A549 (cell line): ENCODE measurements at regions not wholly inside any gene's neighbourhood (a gene's known extent, or its start where the extent isn't known, plus 50 kb on each side); places are given as distances from the start of the nearest gene placed in this dataset.

Experiments
- ATAC-seq, 2 experiments: fragments of 200-7000 bp in 1 of 2; fragments of >200 bp in 1 of 2; cut with Nextera tagmentation in 1 of 2; cut with Tn5 transposase in 1 of 2; 3 replicates each; pipeline versions ENCODE4 v1.8.0 to v1.9.1; 2018 to 2020; ENCODE audit warnings: mild to moderate bottlenecking in 1 of 2, moderate library complexity in 1 of 2
- CTCF ChIA-PET: fragments of 300-600 bp; sonication (Branson Sonifier 250); formaldehyde crosslinking; extraction: SDS; loops from one replicate; lab custom pipeline; 2021; ENCODE audit warnings: antibody characterized with exemption, inconsistent platforms; lab: Yijun Ruan, JAX
- POLR2A ChIA-PET: fragments of 350-600 bp; formaldehyde crosslinking; extraction: SDS; loops from one replicate; lab custom pipeline; 2021; ENCODE audit warnings: antibody characterized with exemption, inconsistent platforms; lab: Yijun Ruan, JAX
- DNase-seq, 2 experiments: peaks; one replicate each; pipeline versions ENCODE4 v3.0.0 to v3.0.0-alpha.2; 2011 to 2016; ENCODE audit warnings: low read depth in 1 of 2, low spot score in 1 of 2
- FAIRE-seq: peaks from 2 replicates; lab custom pipeline; 2011; peaks lifted over from hg19 to GRCh38; lab: Jason Lieb, UNC
- H3K27ac ChIP-seq, 2 experiments: fragments of >200 bp; sonication (Bioruptor Twin); formaldehyde crosslinking; 3 replicates each; pipeline ENCODE4 v1.5.1; 2016 to 2017
- H3K4me1 ChIP-seq: fragments of >200 bp; sonication (Bioruptor Twin); formaldehyde crosslinking; 3 replicates; pipeline ENCODE4 v1.6.1; 2016
- H3K4me2 ChIP-seq: fragments of >200 bp; sonication (Bioruptor Twin); formaldehyde crosslinking; 3 replicates; pipeline ENCODE4 v1.6.1; 2016
- H3K4me3 ChIP-seq: fragments of >200 bp; sonication (Bioruptor Twin); formaldehyde crosslinking; 3 replicates; pipeline ENCODE4 v1.5.1; 2016
- H3K9me3 ChIP-seq: fragments of >200 bp; sonication (Bioruptor Twin); formaldehyde crosslinking; 3 replicates; pipeline ENCODE4 v1.6.1; 2016
- CBX8 ChIP-seq: fragments of 200-600 bp; sonication (generic); IDR thresholded peaks from 2 replicates; pipeline ENCODE4 v1.6.1; 2016
- EHF ChIP-seq: fragments of 250-450 bp; sonication (Bioruptor Pico); IDR thresholded peaks from 2 replicates; pipeline ENCODE4 v1.5.0; 2020; ENCODE audit warnings: mild to moderate bottlenecking
- FOSB ChIP-seq: fragments of 250-450 bp; sonication (Bioruptor Pico); IDR thresholded peaks from 2 replicates; pipeline ENCODE4 v1.5.0; 2020; ENCODE audit warnings: mild to moderate bottlenecking, moderate library complexity
- FOSL2 ChIP-seq, 2 experiments: fragments of 450-650 bp in 1 of 2; fragments of >200 bp in 1 of 2; sonication (Bioruptor Twin) in 1 of 2; formaldehyde crosslinking; IDR thresholded peaks; 2 replicates each; pipeline versions ENCODE4 v1.5.0 to v1.6.1; 2016 to 2020; ENCODE audit warnings: mild to moderate bottlenecking in 1 of 2, moderate library complexity in 1 of 2
- FOXS1 ChIP-seq: fragments of 250-450 bp; sonication (Bioruptor Pico); IDR thresholded peaks from 2 replicates; pipeline ENCODE4 v1.5.0; 2020; ENCODE audit warnings: mild to moderate bottlenecking, moderate library complexity
- GATA3 ChIP-seq: IDR thresholded peaks from 2 replicates; pipeline ENCODE4 v1.6.1; 2012; ENCODE audit warnings: borderline replicate concordance
- HEYL ChIP-seq: fragments of 250-450 bp; sonication (Bioruptor Pico); IDR thresholded peaks from 2 replicates; pipeline ENCODE4 v1.8.0; 2021; ENCODE audit warnings: mild to moderate bottlenecking, moderate library complexity
- HOXB13 ChIP-seq: fragments of 250-450 bp; sonication (Bioruptor Pico); IDR thresholded peaks from 2 replicates; pipeline ENCODE4 v1.5.0; 2020; ENCODE audit warnings: low read depth, mild to moderate bottlenecking, moderate library complexity
- HOXB5 ChIP-seq: fragments of 250-450 bp; sonication (Bioruptor Pico); IDR thresholded peaks from 2 replicates; pipeline ENCODE4 v1.5.0; 2020; ENCODE audit warnings: mild to moderate bottlenecking, moderate library complexity
- JUN ChIP-seq, 2 experiments: fragments of >200 bp; sonication (Bioruptor Twin); formaldehyde crosslinking; IDR thresholded peaks; 2 replicates in 1 of 2; 3 replicates in 1 of 2; pipeline ENCODE4 v1.6.1; 2016 to 2017
- JUNB ChIP-seq: fragments of >200 bp; sonication (Bioruptor Twin); formaldehyde crosslinking; IDR thresholded peaks from 2 replicates; pipeline ENCODE4 v1.6.1; 2016
- KDM1A ChIP-seq: fragments of 200-600 bp; sonication (generic); IDR thresholded peaks from 2 replicates; pipeline ENCODE4 v1.6.1; 2016; ENCODE audit warnings: low read depth, mild to moderate bottlenecking
- KDM5A ChIP-seq: fragments of 200-600 bp; sonication (generic); IDR thresholded peaks from 2 replicates; pipeline ENCODE4 v1.6.1; 2016; ENCODE audit warnings: antibody characterized with exemption, mild to moderate bottlenecking
- MAZ ChIP-seq: fragments of 150-350 bp; IDR thresholded peaks from 2 replicates; pipeline ENCODE4 v1.6.1; 2014; ENCODE audit warnings: antibody characterized with exemption, low read depth, low read length, borderline replicate concordance
- NPAS2 ChIP-seq: fragments of 250-450 bp; sonication (Bioruptor Pico); IDR thresholded peaks from 2 replicates; pipeline ENCODE4 v1.8.0; 2022; ENCODE audit warnings: mild to moderate bottlenecking, moderate library complexity, borderline replicate concordance
- NR3C1 ChIP-seq: fragments of >200 bp; sonication (Bioruptor Twin); formaldehyde crosslinking; IDR thresholded peaks from 3 replicates; pipeline ENCODE4 v1.6.1; 2017
- POLR2AphosphoS2 ChIP-seq: conservative IDR thresholded peaks from 2 replicates; pipeline ENCODE4 v1.6.1; 2012; ENCODE audit warnings: low read length, improper control_type of control experiment, inconsistent platforms
- RAD21 ChIP-seq, 2 experiments: fragments of >200 bp in 1 of 2; sonication (Bioruptor Twin) in 1 of 2; formaldehyde crosslinking in 1 of 2; IDR thresholded peaks in 1 of 2; conservative IDR thresholded peaks in 1 of 2; 2 replicates in 1 of 2; 3 replicates in 1 of 2; pipeline ENCODE4 v1.6.1; 2012 to 2018; ENCODE audit warnings: inconsistent platforms in 1 of 2
- RCOR1 ChIP-seq: fragments of 150-350 bp; IDR thresholded peaks from 2 replicates; pipeline ENCODE4 v1.6.1; 2014; ENCODE audit warnings: antibody characterized with exemption, low read length, low read depth
- RFX5 ChIP-seq: fragments of 450-650 bp; IDR thresholded peaks from 2 replicates; pipeline ENCODE4 v1.7.1; 2014; ENCODE audit warnings: antibody characterized with exemption, mild to moderate bottlenecking, moderate library complexity
- SREBF2 ChIP-seq: fragments of 450-650 bp; IDR thresholded peaks from 2 replicates; pipeline ENCODE4 v1.6.1; 2014; ENCODE audit warnings: mild to moderate bottlenecking, moderate library complexity
- TFCP2L1 ChIP-seq: fragments of 250-450 bp; sonication (Bioruptor Pico); IDR thresholded peaks from 2 replicates; pipeline ENCODE4 v1.5.0; 2021; ENCODE audit warnings: mild to moderate bottlenecking
- USF2 ChIP-seq: fragments of 450-650 bp; IDR thresholded peaks from 2 replicates; pipeline ENCODE4 v1.6.1; 2014; ENCODE audit warnings: antibody characterized with exemption
- ZFP36 ChIP-seq: fragments of 450-650 bp; IDR thresholded peaks from 2 replicates; pipeline ENCODE4 v1.6.1; 2014; ENCODE audit warnings: borderline replicate concordance; ENCODE audit not compliant: partially characterized antibody
- ZNF302 ChIP-seq: fragments of 250-450 bp; sonication (Bioruptor Pico); IDR thresholded peaks from 2 replicates; pipeline ENCODE4 v1.9.0; 2021; ENCODE audit warnings: inconsistent platforms, mild to moderate bottlenecking, moderate library complexity
- WGBS: methylation state at CpG from one replicate; pipeline ENCODE4 v1.1.6; 2017; ENCODE audit errors: missing lambda C conversion rate; 5-methylcytosine and 5-hydroxymethylcytosine counted together
- TF ChIP-seq, protein P1 (sequence below): fragments of >200 bp; sonication (Bioruptor Twin); formaldehyde crosslinking; IDR thresholded peaks from 3 replicates; pipeline ENCODE4 v1.6.1; 2016
- TF ChIP-seq, protein P2 (sequence below): fragments of >200 bp; sonication (Bioruptor Twin); formaldehyde crosslinking; IDR thresholded peaks from 2 replicates; pipeline ENCODE4 v1.6.1; 2016
- TF ChIP-seq, protein P3 (sequence below): fragments of 200-600 bp; sonication (generic); IDR thresholded peaks from 2 replicates; pipeline ENCODE4 v1.6.1; 2016; ENCODE audit warnings: antibody characterized with exemption, mild to moderate bottlenecking, moderate library complexity

- TF ChIP-seq, protein P1, sequence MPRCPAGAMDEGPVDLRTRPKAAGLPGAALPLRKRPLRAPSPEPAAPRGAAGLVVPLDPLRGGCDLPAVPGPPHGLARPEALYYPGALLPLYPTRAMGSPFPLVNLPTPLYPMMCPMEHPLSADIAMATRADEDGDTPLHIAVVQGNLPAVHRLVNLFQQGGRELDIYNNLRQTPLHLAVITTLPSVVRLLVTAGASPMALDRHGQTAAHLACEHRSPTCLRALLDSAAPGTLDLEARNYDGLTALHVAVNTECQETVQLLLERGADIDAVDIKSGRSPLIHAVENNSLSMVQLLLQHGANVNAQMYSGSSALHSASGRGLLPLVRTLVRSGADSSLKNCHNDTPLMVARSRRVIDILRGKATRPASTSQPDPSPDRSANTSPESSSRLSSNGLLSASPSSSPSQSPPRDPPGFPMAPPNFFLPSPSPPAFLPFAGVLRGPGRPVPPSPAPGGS, result no peak
- TF ChIP-seq FOXS1 (CRISPR knock-in tag) (no peak), HOXB13 (CRISPR knock-in tag) (no peak), SREBF2 (no peak), FOSL2 (IDR thresholded peaks at IDR 0.05) (no peak), FOSL2 (CRISPR knock-in tag; IDR thresholded peaks at IDR 0.05) (no peak), ZNF302 (CRISPR knock-in tag) (no peak)
- TF ChIP-seq, protein P2, sequence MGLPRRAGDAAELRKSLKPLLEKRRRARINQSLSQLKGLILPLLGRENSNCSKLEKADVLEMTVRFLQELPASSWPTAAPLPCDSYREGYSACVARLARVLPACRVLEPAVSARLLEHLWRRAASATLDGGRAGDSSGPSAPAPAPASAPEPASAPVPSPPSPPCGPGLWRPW, result no peak
- Histone ChIP-seq H3K4me2 (no peak overlapping the region; the same call in 2 of the 3 replicates), H3K4me3 (no peak overlapping the region), H3K4me1 (peaks cover 16% of the 10 kb centered on the region), H3K9me3 (peaks cover 16% of the 10 kb centered on the region; the same call in 2 of the 3 replicates), H3K27ac (peak overlapping the region; percentile 9 to 69; a peak in 3 of 6 replicates)
- ChIA-PET POLR2A (interaction anchor here (0.7 kb wide), 1 partner anchor 151 kb away, joined by 3 read pairs; no protein-coding TSS in a partner anchor), CTCF (interaction anchor here (0.7 kb wide), 1 partner anchor 32 kb away, joined by 3 read pairs; no protein-coding TSS in a partner anchor)
- no peak for FAIRE-seq
- 90% methylated on average over 4 of the region's 4 CpGs for WGBS
- ATAC-seq, result no peak
- DNase-seq, result no peak
Measured at GRCh38 chr10:112874982-112875381, 75.1 kb upstream of the TCF7L2 start.

DNA sequence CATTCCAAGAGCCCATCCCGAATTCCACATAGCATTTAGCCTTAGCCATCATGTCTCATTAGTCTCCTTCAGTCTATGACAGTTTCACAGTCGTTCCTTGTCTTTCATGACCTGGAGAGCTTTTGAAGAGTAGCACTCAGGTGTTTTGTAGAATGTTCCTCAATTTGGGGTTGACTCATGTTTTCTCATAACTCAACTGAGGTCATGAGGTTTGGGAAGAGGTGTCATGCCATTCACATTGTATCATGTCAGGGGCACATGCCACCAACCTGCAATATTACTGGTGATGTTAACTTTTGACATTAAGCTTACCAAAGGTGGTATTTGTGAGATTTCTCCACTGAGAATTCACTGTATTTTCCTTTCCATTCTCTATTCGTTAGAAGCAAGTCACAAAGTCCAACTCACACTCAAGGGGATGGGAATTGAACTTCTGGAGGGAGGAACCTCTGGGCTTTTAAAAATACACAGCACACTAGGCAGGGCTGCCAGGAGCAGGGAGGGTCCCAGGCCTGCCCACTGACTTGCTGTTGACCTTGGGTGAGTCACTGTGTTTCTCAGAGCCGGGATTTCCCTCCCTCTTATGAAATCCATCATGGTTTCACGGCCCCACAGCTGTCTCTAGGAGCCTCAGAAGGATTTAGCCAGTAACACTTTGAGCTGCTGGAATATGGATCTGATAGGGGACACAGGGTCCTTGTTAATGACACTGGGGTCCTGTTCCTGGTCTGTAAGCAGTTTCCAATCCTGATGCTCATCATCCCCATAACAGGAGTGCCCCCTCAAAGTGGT is 74.4 kb upstream of the TCF7L2 start:
- ChIA-PET CTCF (no interaction called here), POLR2A (interaction anchor here (0.7 kb wide), 1 partner anchor 152 kb away, joined by 3 read pairs; no protein-coding TSS in a partner anchor)
- FAIRE-seq (peak; percentile 28), ATAC-seq (peak; percentile 96 to 97), DNase-seq (peak; percentile 50 to 78)
- peak overlapping the region; percentile 44 for H3K4me2 ChIP-seq
- no peak overlapping the region for H3K4me3 ChIP-seq
- peaks cover 16% of the 10 kb centered on the region; the same call in 2 of the 3 replicates for H3K9me3 ChIP-seq
- peak overlapping the region; percentile 9 to 69; a peak in 4 of 6 replicates for H3K27ac ChIP-seq
- WGBS, result 22% methylated on average over 5 of the region's 5 CpGs
- H3K4me1 ChIP-seq, result peaks cover 16% of the 10 kb centered on the region
- TF ChIP-seq FOSB (no peak), NPAS2 (no peak), HOXB13 (CRISPR knock-in tag) (no peak), MAZ (no peak), RFX5 (no peak), NR3C1 (no peak), USF2 (no peak), RCOR1 (no peak), KDM5A (no peak), CBX8 (no peak), HEYL (CRISPR knock-in tag) (no peak), HOXB5 (CRISPR knock-in tag) (no peak), TFCP2L1 (CRISPR knock-in tag) (no peak), EHF (CRISPR knock-in tag) (no peak), KDM1A (no peak), POLR2AphosphoS2 (no peak), RAD21 (conservative IDR thresholded peaks at IDR 0.05 in 1 of 2, IDR thresholded peaks at IDR 0.05 in 1 of 2) (peak in 1 of 2 experiments; percentile 14; a peak in 1 of 5 replicates), GATA3 (peak; percentile 46; the same call in 1 of the 2 replicates), FOSL2 (IDR thresholded peaks at IDR 0.05) (no peak), FOSL2 (CRISPR knock-in tag; IDR thresholded peaks at IDR 0.05) (peak; percentile 89), ZFP36 (no peak), JUN (IDR thresholded peaks at IDR 0.05) (no peak; a peak in 1 of 5 replicates), JUNB (peak; percentile 40; the same call in 1 of the 2 replicates)
- TF ChIP-seq, protein P2, result no peak
- TF ChIP-seq, protein P1, result no peak
- TF ChIP-seq, protein P3, sequence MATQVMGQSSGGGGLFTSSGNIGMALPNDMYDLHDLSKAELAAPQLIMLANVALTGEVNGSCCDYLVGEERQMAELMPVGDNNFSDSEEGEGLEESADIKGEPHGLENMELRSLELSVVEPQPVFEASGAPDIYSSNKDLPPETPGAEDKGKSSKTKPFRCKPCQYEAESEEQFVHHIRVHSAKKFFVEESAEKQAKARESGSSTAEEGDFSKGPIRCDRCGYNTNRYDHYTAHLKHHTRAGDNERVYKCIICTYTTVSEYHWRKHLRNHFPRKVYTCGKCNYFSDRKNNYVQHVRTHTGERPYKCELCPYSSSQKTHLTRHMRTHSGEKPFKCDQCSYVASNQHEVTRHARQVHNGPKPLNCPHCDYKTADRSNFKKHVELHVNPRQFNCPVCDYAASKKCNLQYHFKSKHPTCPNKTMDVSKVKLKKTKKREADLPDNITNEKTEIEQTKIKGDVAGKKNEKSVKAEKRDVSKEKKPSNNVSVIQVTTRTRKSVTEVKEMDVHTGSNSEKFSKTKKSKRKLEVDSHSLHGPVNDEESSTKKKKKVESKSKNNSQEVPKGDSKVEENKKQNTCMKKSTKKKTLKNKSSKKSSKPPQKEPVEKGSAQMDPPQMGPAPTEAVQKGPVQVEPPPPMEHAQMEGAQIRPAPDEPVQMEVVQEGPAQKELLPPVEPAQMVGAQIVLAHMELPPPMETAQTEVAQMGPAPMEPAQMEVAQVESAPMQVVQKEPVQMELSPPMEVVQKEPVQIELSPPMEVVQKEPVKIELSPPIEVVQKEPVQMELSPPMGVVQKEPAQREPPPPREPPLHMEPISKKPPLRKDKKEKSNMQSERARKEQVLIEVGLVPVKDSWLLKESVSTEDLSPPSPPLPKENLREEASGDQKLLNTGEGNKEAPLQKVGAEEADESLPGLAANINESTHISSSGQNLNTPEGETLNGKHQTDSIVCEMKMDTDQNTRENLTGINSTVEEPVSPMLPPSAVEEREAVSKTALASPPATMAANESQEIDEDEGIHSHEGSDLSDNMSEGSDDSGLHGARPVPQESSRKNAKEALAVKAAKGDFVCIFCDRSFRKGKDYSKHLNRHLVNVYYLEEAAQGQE, result no peak
